Loucy (cell line): ENCODE measurements at regions not wholly inside any gene's neighbourhood (a gene's known extent, or its start where the extent isn't known, plus 50 kb on each side); places are given as distances from the start of the nearest gene placed in this dataset.

Experiments used
- H2AFZ ChIP-seq: fragments of 200-600 bp; sonication (generic); 2 replicates; pipeline ENCODE4 v1.6.0; 2016; ENCODE audit warnings: antibody characterized with exemption, mild to moderate bottlenecking, low read length, moderate library complexity
- H3F3A ChIP-seq: fragments of 200-600 bp; 2 replicates; pipeline ENCODE4 v1.6.0; 2016; ENCODE audit warnings: antibody characterized with exemption, low read depth, mild to moderate bottlenecking
- H3K27me3 ChIP-seq: fragments of 200-600 bp; sonication (generic); 2 replicates; pipeline ENCODE4 v1.6.1; 2014; ENCODE audit warnings: low read length, mild to moderate bottlenecking; ENCODE audit not compliant: insufficient read depth, poor library complexity, severe bottlenecking
- H3K36me3 ChIP-seq: fragments of 200-600 bp; sonication (generic); 2 replicates; pipeline ENCODE4 v1.6.1; 2016; ENCODE audit warnings: low read length; ENCODE audit not compliant: insufficient read depth
- H3K4me1 ChIP-seq: fragments of 200-600 bp; sonication (generic); 2 replicates; pipeline ENCODE4 v1.5.1; 2014; ENCODE audit warnings: low read length, mild to moderate bottlenecking; ENCODE audit not compliant: insufficient read depth, poor library complexity, severe bottlenecking
- H3K4me2 ChIP-seq: fragments of 200-600 bp; sonication (generic); 2 replicates; pipeline ENCODE4 v1.6.0; 2014; ENCODE audit warnings: antibody characterized with exemption, low read length, low read depth, mild to moderate bottlenecking; ENCODE audit not compliant: poor library complexity, severe bottlenecking
- H3K4me3 ChIP-seq: fragments of 200-600 bp; sonication (generic); 2 replicates; pipeline ENCODE4 v1.5.1; 2014; ENCODE audit warnings: low read length, mild to moderate bottlenecking, mixed read lengths; ENCODE audit not compliant: poor library complexity, severe bottlenecking
- H3K79me2 ChIP-seq: fragments of 200-600 bp; sonication (generic); 2 replicates; pipeline ENCODE4 v1.6.1; 2014; ENCODE audit warnings: low read length; ENCODE audit not compliant: insufficient read depth
- H3K9ac ChIP-seq: fragments of 200-600 bp; sonication (generic); 2 replicates; pipeline ENCODE4 v1.6.0; 2014; ENCODE audit warnings: mild to moderate bottlenecking, low read depth, low read length, moderate library complexity; ENCODE audit not compliant: poor library complexity, severe bottlenecking
- H3K9me2 ChIP-seq: fragments of 200-600 bp; sonication (generic); replicated peaks from 2 replicates; pipeline ENCODE4 v1.6.1; 2016; ENCODE audit warnings: low read depth, low read length, mixed read lengths
- H3K9me3 ChIP-seq: fragments of 200-600 bp; sonication (generic); 2 replicates; pipeline ENCODE4 v1.6.1; 2014; ENCODE audit warnings: mild to moderate bottlenecking, antibody characterized with exemption, low read length, low read depth; ENCODE audit not compliant: insufficient read depth
- H4K20me1 ChIP-seq: fragments of 200-600 bp; sonication (generic); 2 replicates; pipeline ENCODE4 v1.6.0; 2014; ENCODE audit warnings: antibody characterized with exemption, low read length, mild to moderate bottlenecking; ENCODE audit not compliant: insufficient read depth, poor library complexity, severe bottlenecking
- EZH2phosphoT487 ChIP-seq: fragments of 200-600 bp; IDR thresholded peaks from 2 replicates; pipeline ENCODE4 v1.6.1; 2018; ENCODE audit warnings: antibody characterized with exemption, mild to moderate bottlenecking, moderate library complexity, borderline replicate concordance
- TF ChIP-seq, protein P1 (sequence below): fragments of 200-600 bp; sonication (generic); conservative IDR thresholded peaks from 2 replicates; pipeline ENCODE4 v1.5.1; 2014; ENCODE audit warnings: mild to moderate bottlenecking, antibody characterized with exemption, low read length

DNA sequence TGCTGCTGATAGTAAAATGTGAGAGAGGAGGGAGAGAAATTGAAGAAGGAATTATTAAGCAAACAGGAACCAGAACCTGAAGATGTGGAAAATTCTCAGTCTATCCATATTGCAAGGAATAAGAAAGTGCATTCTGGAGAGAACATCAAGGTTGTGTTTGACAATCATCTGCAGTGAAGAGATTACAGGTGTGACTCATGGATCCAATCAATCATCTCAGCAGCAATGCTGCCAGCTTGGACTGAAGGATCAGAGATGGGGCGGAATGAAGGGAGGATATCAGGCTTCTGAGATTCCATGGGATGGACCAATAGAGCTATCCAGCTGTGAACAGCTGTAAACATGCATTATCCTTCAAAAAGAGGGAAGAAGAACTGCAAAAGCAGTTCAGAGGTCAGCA lies 247.3 kb downstream of the LPIN1 start:
- H3K9me2 ChIP-seq, result no peaks in the 10 kb centered on the region
- no peak overlapping the region for H2AFZ ChIP-seq
- H3K4me1 ChIP-seq, result peaks cover 20% of the 10 kb centered on the region
- H4K20me1 ChIP-seq, result no peaks in the 10 kb centered on the region
- TF ChIP-seq EZH2phosphoT487, result no peak
- TF ChIP-seq, protein P1, sequence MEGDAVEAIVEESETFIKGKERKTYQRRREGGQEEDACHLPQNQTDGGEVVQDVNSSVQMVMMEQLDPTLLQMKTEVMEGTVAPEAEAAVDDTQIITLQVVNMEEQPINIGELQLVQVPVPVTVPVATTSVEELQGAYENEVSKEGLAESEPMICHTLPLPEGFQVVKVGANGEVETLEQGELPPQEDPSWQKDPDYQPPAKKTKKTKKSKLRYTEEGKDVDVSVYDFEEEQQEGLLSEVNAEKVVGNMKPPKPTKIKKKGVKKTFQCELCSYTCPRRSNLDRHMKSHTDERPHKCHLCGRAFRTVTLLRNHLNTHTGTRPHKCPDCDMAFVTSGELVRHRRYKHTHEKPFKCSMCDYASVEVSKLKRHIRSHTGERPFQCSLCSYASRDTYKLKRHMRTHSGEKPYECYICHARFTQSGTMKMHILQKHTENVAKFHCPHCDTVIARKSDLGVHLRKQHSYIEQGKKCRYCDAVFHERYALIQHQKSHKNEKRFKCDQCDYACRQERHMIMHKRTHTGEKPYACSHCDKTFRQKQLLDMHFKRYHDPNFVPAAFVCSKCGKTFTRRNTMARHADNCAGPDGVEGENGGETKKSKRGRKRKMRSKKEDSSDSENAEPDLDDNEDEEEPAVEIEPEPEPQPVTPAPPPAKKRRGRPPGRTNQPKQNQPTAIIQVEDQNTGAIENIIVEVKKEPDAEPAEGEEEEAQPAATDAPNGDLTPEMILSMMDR, result no peak
- H3K27me3 ChIP-seq, result no peaks in the 10 kb centered on the region
- H3K9ac ChIP-seq, result no peak overlapping the region
- no peak overlapping the region for H3K4me2 ChIP-seq
- no peaks in the 10 kb centered on the region for H3K36me3 ChIP-seq
- H3K9me3 ChIP-seq, result no peaks in the 10 kb centered on the region
- no peaks in the 10 kb centered on the region for H3F3A ChIP-seq
- no peak overlapping the region for H3K4me3 ChIP-seq
- no peaks in the 10 kb centered on the region for H3K79me2 ChIP-seq

DNA sequence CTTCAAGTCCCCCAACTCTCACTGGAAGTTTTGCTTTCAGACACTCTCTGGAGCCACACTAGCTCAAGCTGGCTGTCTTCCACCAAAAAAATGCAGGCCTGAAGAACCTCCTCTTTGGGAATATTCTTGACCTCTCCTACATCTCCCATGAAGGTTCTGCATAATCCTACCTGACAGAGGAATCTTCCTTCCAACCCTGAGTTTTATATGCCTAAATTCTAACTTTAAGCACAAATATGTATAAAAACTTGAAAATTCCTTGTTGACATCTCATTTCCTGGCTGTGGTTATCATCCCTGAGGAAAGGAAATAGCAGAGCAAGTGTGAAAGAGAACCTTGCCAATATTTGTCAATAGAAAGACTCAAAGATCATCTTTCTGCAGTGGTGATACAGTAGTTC lies 249.0 kb downstream of the LPIN1 start:
- Histone ChIP-seq H3K4me3 (no peak overlapping the region), H3K36me3 (no peaks in the 10 kb centered on the region), H2AFZ (no peak overlapping the region), H3K4me2 (no peak overlapping the region), H3K9ac (no peak overlapping the region), H4K20me1 (no peaks in the 10 kb centered on the region), H3K9me3 (no peaks in the 10 kb centered on the region), H3K27me3 (no peaks in the 10 kb centered on the region), H3F3A (no peaks in the 10 kb centered on the region), H3K9me2 (no peaks in the 10 kb centered on the region), H3K79me2 (no peaks in the 10 kb centered on the region), H3K4me1 (peaks cover 20% of the 10 kb centered on the region)
- TF ChIP-seq EZH2phosphoT487, result no peak
- TF ChIP-seq, protein P1, result no peak

DNA sequence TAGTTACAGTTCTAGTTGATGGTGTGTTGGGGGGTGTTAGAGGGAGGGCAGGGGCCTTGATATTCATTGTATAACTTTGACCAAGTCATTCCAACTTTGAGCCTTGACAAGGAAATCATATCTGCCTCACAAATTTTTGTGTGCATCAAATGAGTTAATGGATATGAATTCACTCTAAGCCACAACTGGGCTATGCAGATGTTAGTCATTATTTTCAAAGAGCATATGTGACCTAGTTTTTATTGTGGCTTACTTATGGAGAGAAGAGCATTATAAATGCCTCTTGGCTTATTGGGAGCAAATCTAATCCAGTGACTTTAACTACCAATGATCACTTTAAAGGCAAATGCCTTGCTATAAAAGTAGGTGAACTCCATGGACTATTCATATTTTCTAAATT lies 250.2 kb downstream of the LPIN1 start:
- peaks cover 20% of the 10 kb centered on the region for H3K4me1 ChIP-seq
- H3K4me2 ChIP-seq, result no peak overlapping the region
- H4K20me1 ChIP-seq, result no peaks in the 10 kb centered on the region
- H3K9me3 ChIP-seq, result no peaks in the 10 kb centered on the region
- H3K9me2 ChIP-seq, result no peaks in the 10 kb centered on the region
- no peaks in the 10 kb centered on the region for H3K27me3 ChIP-seq
- H2AFZ ChIP-seq, result no peak overlapping the region
- H3F3A ChIP-seq, result no peaks in the 10 kb centered on the region
- no peak overlapping the region for H3K4me3 ChIP-seq
- H3K9ac ChIP-seq, result no peak overlapping the region
- no peak for TF ChIP-seq EZH2phosphoT487
- TF ChIP-seq, protein P1, result no peak
- no peaks in the 10 kb centered on the region for H3K79me2 ChIP-seq
- no peaks in the 10 kb centered on the region for H3K36me3 ChIP-seq
